ENCODE measurements at regions not wholly inside any gene's neighbourhood (a gene's known extent, or its start where the extent isn't known, plus 50 kb on each side); places are given as distances from the start of the nearest gene placed in this dataset.

GRCh38 chr4:181258569-181258968, 984.6 kb upstream of the TENM3 start:
- in situ Hi-C loops (cut with MboI) (no loop called here), intact Hi-C loops (cut with micrococcal nuclease; ENCODE audit: unreplicated experiment) (no loop called here)
- H4K20me1 ChIP-seq (ENCODE audit: control insufficient read depth, insufficient read depth) = no peaks in the 10 kb centered on the region
- H3K79me2 ChIP-seq (ENCODE audit: control insufficient read depth, insufficient read depth, low read length) = no peaks in the 10 kb centered on the region
- no peak overlapping the region for H3K4me3 ChIP-seq
- ATAC-seq (no peak), FAIRE-seq (no peak), DNase-seq (ENCODE audit: low read depth, low spot score) (no peak)
- no TSS peak for BruUV-seq (replicated peaks)
- WGBS (ENCODE audit: insufficient coverage, insufficient replicate concordance, low lambda C conversion rate, missing lambda C conversion rate) = 0% methylated on average over 2 of the region's 2 CpGs
- POLR2A ChIA-PET = interaction anchor here (0.7 kb wide), 1 partner anchor 1778 kb away, joined by 3 read pairs; no protein-coding TSS in a partner anchor
- CTCF ChIA-PET = no interaction called here
- H3K9me3 ChIP-seq (replicated peaks; ENCODE audit: control insufficient read depth, insufficient read depth, low read length) = no peaks in the 10 kb centered on the region
- H3K36me3 ChIP-seq (ENCODE audit: control insufficient read depth in 2 of 2, insufficient read depth in 2 of 2, low read length in 1 of 2) = no peaks in the 10 kb centered on the region
- H2AFZ ChIP-seq (ENCODE audit: control insufficient read depth, low read depth, low read length) = no peak overlapping the region
- TF ChIP-seq CBFB (IDR thresholded peaks at IDR 0.05; ENCODE audit: low read depth) (no peak), ATF2 (IDR thresholded peaks at IDR 0.05; ENCODE audit: low read length) (no peak), NKRF (conservative IDR thresholded peaks at IDR 0.05) (no peak)
- RAD21 ChIA-PET (ENCODE audit: unreplicated experiment) = no interaction called here
- no peak overlapping the region for H3K9ac ChIP-seq (ENCODE audit: control insufficient read depth, insufficient read depth, low read length)
- H3K4me1 ChIP-seq (ENCODE audit: control insufficient read depth, insufficient read depth, low read length) = no peaks in the 10 kb centered on the region
- H3K27ac ChIP-seq (ENCODE audit: control insufficient read depth, insufficient read depth) = no peak overlapping the region
- H3K27me3 ChIP-seq (replicated peaks in 1 of 2; ENCODE audit: control insufficient read depth in 2 of 2, insufficient read depth in 2 of 2, low read length in 1 of 2) = no peaks in the 10 kb centered on the region
- SMC1A ChIA-PET (ENCODE audit: uncharacterized antibody, unreplicated experiment) = no interaction called here
- H3K4me2 ChIP-seq (ENCODE audit: control insufficient read depth, insufficient read depth) = no peak overlapping the region

GRCh38 chr4:181259081-181259709, 984.0 kb upstream of the TENM3 start:
- DNase-seq (ENCODE audit: low read depth, low spot score) = no peak
- RAD21 ChIA-PET (ENCODE audit: unreplicated experiment) = no interaction called here

More at GRCh38 chr4:181259081-181259709, 984.0 kb upstream of the TENM3 start:
- intact Hi-C loops (cut with micrococcal nuclease; ENCODE audit: unreplicated experiment) (no loop called here), in situ Hi-C loops (cut with MboI) (no loop called here)
- FAIRE-seq (no peak), ATAC-seq (no peak)
- H4K20me1 ChIP-seq (ENCODE audit: control insufficient read depth, insufficient read depth) = no peaks in the 10 kb centered on the region
- BruUV-seq (replicated peaks) = no TSS peak
- WGBS (ENCODE audit: insufficient coverage, insufficient replicate concordance, low lambda C conversion rate, missing lambda C conversion rate) = 7% methylated on average over 4 of the region's 4 CpGs
- no peaks in the 10 kb centered on the region for H3K79me2 ChIP-seq (ENCODE audit: control insufficient read depth, insufficient read depth, low read length)
- SMC1A ChIA-PET (ENCODE audit: uncharacterized antibody, unreplicated experiment) = no interaction called here
- POLR2A ChIA-PET = interaction anchor here (0.7 kb wide), 1 partner anchor 1777 kb away, joined by 3 read pairs; no protein-coding TSS in a partner anchor
- no peaks in the 10 kb centered on the region for H3K9me3 ChIP-seq (replicated peaks; ENCODE audit: control insufficient read depth, insufficient read depth, low read length)
- H3K4me1 ChIP-seq (ENCODE audit: control insufficient read depth, insufficient read depth, low read length) = no peaks in the 10 kb centered on the region
- no peaks in the 10 kb centered on the region for H3K36me3 ChIP-seq (ENCODE audit: control insufficient read depth in 2 of 2, insufficient read depth in 2 of 2, low read length in 1 of 2)
- no peak overlapping the region for H2AFZ ChIP-seq (ENCODE audit: control insufficient read depth, low read depth, low read length)
- CTCF ChIA-PET = no interaction called here
- no peak overlapping the region for H3K4me2 ChIP-seq (ENCODE audit: control insufficient read depth, insufficient read depth)
- H3K27me3 ChIP-seq (replicated peaks in 1 of 2; ENCODE audit: control insufficient read depth in 2 of 2, insufficient read depth in 2 of 2, low read length in 1 of 2) = no peaks in the 10 kb centered on the region
- H3K27ac ChIP-seq (ENCODE audit: control insufficient read depth, insufficient read depth) = no peak overlapping the region
- H3K4me3 ChIP-seq = no peak overlapping the region
- no peak overlapping the region for H3K9ac ChIP-seq (ENCODE audit: control insufficient read depth, insufficient read depth, low read length)
- no peak for TF ChIP-seq TARDBP (IDR thresholded peaks at IDR 0.05; ENCODE audit: borderline replicate concordance)
- TF ChIP-seq FOS (IDR thresholded peaks at IDR 0.05; ENCODE audit: borderline replicate concordance, extremely low read depth, insufficient read length) = no peak
- TF ChIP-seq MTA3 (IDR thresholded peaks at IDR 0.05; ENCODE audit: borderline replicate concordance, low read length) = no peak
- TF ChIP-seq TAF1 (IDR thresholded peaks at IDR 0.05; ENCODE audit: borderline replicate concordance, low read depth, low read length) = no peak
- no peak for TF ChIP-seq SPI1 (IDR thresholded peaks at IDR 0.05; ENCODE audit: borderline replicate concordance, insufficient read depth, low read depth, low read length)
- no peak for TF ChIP-seq TCF12 (IDR thresholded peaks at IDR 0.05; ENCODE audit: low read depth, low read length)
- TF ChIP-seq, protein P1, sequence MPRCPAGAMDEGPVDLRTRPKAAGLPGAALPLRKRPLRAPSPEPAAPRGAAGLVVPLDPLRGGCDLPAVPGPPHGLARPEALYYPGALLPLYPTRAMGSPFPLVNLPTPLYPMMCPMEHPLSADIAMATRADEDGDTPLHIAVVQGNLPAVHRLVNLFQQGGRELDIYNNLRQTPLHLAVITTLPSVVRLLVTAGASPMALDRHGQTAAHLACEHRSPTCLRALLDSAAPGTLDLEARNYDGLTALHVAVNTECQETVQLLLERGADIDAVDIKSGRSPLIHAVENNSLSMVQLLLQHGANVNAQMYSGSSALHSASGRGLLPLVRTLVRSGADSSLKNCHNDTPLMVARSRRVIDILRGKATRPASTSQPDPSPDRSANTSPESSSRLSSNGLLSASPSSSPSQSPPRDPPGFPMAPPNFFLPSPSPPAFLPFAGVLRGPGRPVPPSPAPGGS (IDR thresholded peaks at IDR 0.05; ENCODE audit: borderline replicate concordance, insufficient read depth, low read depth, low read length, poor library complexity, severe bottlenecking) = no peak
- TF ChIP-seq SUPT20H (IDR thresholded peaks at IDR 0.05; ENCODE audit: borderline replicate concordance, control insufficient read depth, low read depth, low read length) = no peak

Measured in GM12878 (cell line).